Body of pancreas (tissue), 4 donors: ENCODE measurements at regions not wholly inside any gene's neighbourhood (a gene's known extent, or its start where the extent isn't known, plus 50 kb on each side); places are given as distances from the start of the nearest gene placed in this dataset.

Experiments
- ATAC-seq: fragments of 150-250 bp; one replicate; pipeline ENCODE4 v1.9.1; 2016
- DNase-seq, 4 donors: peaks; one replicate each; pipeline ENCODE4 v3.0.0-alpha.2; 2019
- H3K27ac ChIP-seq, 4 donors: fragments of 200-600 bp; sonication (generic); 1 replicate in 3 of 4; 2 replicates in 1 of 4; pipeline versions ENCODE4 v1.5.1 to v1.6.1; 2016 to 2019; ENCODE audit warnings: mild to moderate bottlenecking in 1 of 4, mixed read lengths in 1 of 4, moderate library complexity in 1 of 4
- H3K27me3 ChIP-seq, 2 donors: fragments of 200-600 bp; sonication (generic); one replicate each; pipeline ENCODE4 v1.6.0; 2016; ENCODE audit warnings: mild to moderate bottlenecking in 1 of 2
- H3K36me3 ChIP-seq, 2 donors: fragments of 200-600 bp; sonication (generic); replicated peaks in 1 of 2; 2 replicates each; pipeline ENCODE4 v1.5.1; 2016; ENCODE audit warnings: low read depth in 2 of 2; ENCODE audit not compliant: insufficient read depth in 1 of 2
- H3K4me1 ChIP-seq: fragments of 200-600 bp; sonication (generic); one replicate; pipeline ENCODE4 v1.6.0; 2016
- H3K4me3 ChIP-seq, 2 donors: fragments of 200-600 bp; sonication (generic); 1 replicate in 1 of 2; 2 replicates in 1 of 2; pipeline ENCODE4 v1.5.1; 2016 to 2019
- H3K9me3 ChIP-seq, 3 donors: fragments of 200-600 bp; sonication (generic); 1 replicate in 2 of 3; 2 replicates in 1 of 3; pipeline ENCODE4 v1.5.1; 2016
- CTCF ChIP-seq, 7 experiments: fragments of 450-650 bp in 4 of 7; fragments of 200-600 bp in 3 of 7; sonication (generic) in 3 of 7; IDR thresholded peaks; one replicate each; pipeline ENCODE4 v1.5.1; 2016 to 2019; ENCODE audit warnings: antibody characterized with exemption in 7 of 7
- POLR2A ChIP-seq, 3 donors: fragments of 450-650 bp; IDR thresholded peaks; one replicate each; pipeline ENCODE4 v1.6.1; 2016; ENCODE audit warnings: antibody characterized with exemption in 3 of 3, mild to moderate bottlenecking in 2 of 3
- WGBS, 2 donors: methylation state at CpG; one replicate each; pipeline ENCODE4 v1.1.5; 2017; 5-methylcytosine and 5-hydroxymethylcytosine counted together
- intact Hi-C: fragments of 100-400 bp; cut with DNase I; formaldehyde crosslinking; loops from one replicate; pipeline ENCODE4 v1.15.1; 2023

GRCh38 chr21:43308101-43308814 is 118.7 kb downstream of the SIK1 start:
- ATAC-seq = no peak
- no peaks in the 10 kb centered on the region for H3K9me3 ChIP-seq
- H3K36me3 ChIP-seq = no peaks in the 10 kb centered on the region
- no peaks in the 10 kb centered on the region for H3K27me3 ChIP-seq
- intact Hi-C loops = no loop called here
- no peak for DNase-seq
- TF ChIP-seq CTCF (IDR thresholded peaks at IDR 0.05) (no peak), POLR2A (IDR thresholded peaks at IDR 0.05) (no peak)
- H3K4me3 ChIP-seq = no peak overlapping the region
- peaks cover 19% of the 10 kb centered on the region for H3K4me1 ChIP-seq
- no peak overlapping the region for H3K27ac ChIP-seq
- WGBS, 2 donors = 80 to 85% methylated on average over 13 of the region's 13 CpGs

GRCh38 chr21:43307677-43308070 is 119.3 kb downstream of the SIK1 start:
- H3K4me1 ChIP-seq = peaks cover 19% of the 10 kb centered on the region
- H3K9me3 ChIP-seq = no peaks in the 10 kb centered on the region
- no peaks in the 10 kb centered on the region for H3K27me3 ChIP-seq
- WGBS, 2 donors = 67 to 79% methylated on average over 6 to 7 of the region's 7 CpGs
- no peak overlapping the region for H3K4me3 ChIP-seq
- H3K36me3 ChIP-seq = no peaks in the 10 kb centered on the region
- no peak for TF ChIP-seq CTCF (IDR thresholded peaks at IDR 0.05)
- no peak for TF ChIP-seq POLR2A (IDR thresholded peaks at IDR 0.05)
- intact Hi-C loops = no loop called here
- H3K27ac ChIP-seq = no peak overlapping the region
- no peak for DNase-seq
- no peak for ATAC-seq

GRCh38 chr21:43306911-43307676 is 119.8 kb downstream of the SIK1 start:
- DNase-seq (peak in 3 of 4 donors; percentile 25 to 63 (median 53)), ATAC-seq (peak; percentile 18)
- Histone ChIP-seq H3K36me3 (no peaks in the 10 kb centered on the region), H3K27ac (no peak overlapping the region), H3K4me1 (peaks cover 19% of the 10 kb centered on the region), H3K9me3 (no peaks in the 10 kb centered on the region), H3K4me3 (no peak overlapping the region), H3K27me3 (no peaks in the 10 kb centered on the region)
- intact Hi-C loops = no loop called here
- TF ChIP-seq CTCF (IDR thresholded peaks at IDR 0.05) = no peak
- TF ChIP-seq POLR2A (IDR thresholded peaks at IDR 0.05) = no peak
- 62 to 91% methylated on average over 7 to 21 of the region's 24 CpGs for WGBS, 2 donors

GRCh38 chr21:43306391-43306790 is 120.5 kb downstream of the SIK1 start:
- ATAC-seq (no peak), DNase-seq (no peak)
- 91 to 100% methylated on average over 4 to 11 of the region's 11 CpGs for WGBS, 2 donors
- H3K9me3 ChIP-seq = no peaks in the 10 kb centered on the region
- H3K4me3 ChIP-seq = no peak overlapping the region
- peaks cover 14% of the 10 kb centered on the region for H3K4me1 ChIP-seq
- intact Hi-C loops = no loop called here
- H3K27ac ChIP-seq = no peak overlapping the region
- TF ChIP-seq POLR2A (IDR thresholded peaks at IDR 0.05) = no peak
- H3K27me3 ChIP-seq = no peaks in the 10 kb centered on the region
- no peaks in the 10 kb centered on the region for H3K36me3 ChIP-seq

GRCh38 chr21:43305811-43306311 is 121.1 kb downstream of the SIK1 start:
- TF ChIP-seq POLR2A (IDR thresholded peaks at IDR 0.05) = no peak
- no peak for TF ChIP-seq CTCF (IDR thresholded peaks at IDR 0.05)
- H3K9me3 ChIP-seq = no peaks in the 10 kb centered on the region
- intact Hi-C loops = no loop called here
- H3K4me3 ChIP-seq = no peak overlapping the region
- 86 to 94% methylated on average over 14 to 16 of the region's 16 CpGs for WGBS, 2 donors
- no peaks in the 10 kb centered on the region for H3K36me3 ChIP-seq
- no peaks in the 10 kb centered on the region for H3K27me3 ChIP-seq
- H3K4me1 ChIP-seq = peaks cover 9% of the 10 kb centered on the region
- DNase-seq (no peak), ATAC-seq (no peak)
- no peak overlapping the region for H3K27ac ChIP-seq
